Liver (tissue), 8 donors: ENCODE measurements at regions not wholly inside any gene's neighbourhood (a gene's known extent, or its start where the extent isn't known, plus 50 kb on each side); places are given as distances from the start of the nearest gene placed in this dataset.

Source experiments
- DNase-seq: peaks from one replicate; pipeline ENCODE4 v3.0.0-alpha.2; 2017; ENCODE audit warnings: low spot score
- H3K27ac ChIP-seq, 2 donors: one replicate each; pipeline ENCODE4 v1.7.0; 2013; ENCODE audit warnings: inconsistent platforms in 2 of 2, low read length in 2 of 2, control low read depth in 1 of 2, low read depth in 1 of 2, mild to moderate bottlenecking in 1 of 2
- H3K27me3 ChIP-seq, 4 donors: one replicate each; pipeline versions ENCODE4 v1.6.1 to v1.7.0; 2013; ENCODE audit warnings: low read length in 3 of 4, inconsistent platforms in 1 of 4, mild to moderate bottlenecking in 1 of 4, moderate library complexity in 1 of 4; ENCODE audit not compliant: control insufficient read depth in 4 of 4, insufficient read depth in 4 of 4
- H3K36me3 ChIP-seq, 4 donors: one replicate each; pipeline versions ENCODE4 v1.6.1 to v1.7.0; 2013; ENCODE audit warnings: low read length in 3 of 4, mild to moderate bottlenecking in 3 of 4, low read depth in 1 of 4, moderate library complexity in 1 of 4; ENCODE audit not compliant: control insufficient read depth in 4 of 4, insufficient read depth in 3 of 4
- H3K4me1 ChIP-seq, 4 donors: one replicate each; pipeline versions ENCODE4 v1.6.1 to v1.7.0; 2013; ENCODE audit warnings: low read length in 3 of 4, mild to moderate bottlenecking in 3 of 4, moderate library complexity in 1 of 4; ENCODE audit not compliant: control insufficient read depth in 4 of 4, insufficient read depth in 4 of 4
- H3K4me3 ChIP-seq, 3 donors: one replicate each; pipeline versions ENCODE4 v1.6.1 to v1.7.0; 2013; ENCODE audit warnings: low read length in 3 of 3, control low read depth in 1 of 3, low read depth in 1 of 3, mild to moderate bottlenecking in 1 of 3
- H3K9ac ChIP-seq, 2 donors: one replicate each; pipeline ENCODE4 v1.7.0; 2013; ENCODE audit warnings: low read length in 2 of 2, mild to moderate bottlenecking in 2 of 2, moderate library complexity in 2 of 2, control low read depth in 1 of 2, low read depth in 1 of 2
- H3K9me3 ChIP-seq, 4 donors: one replicate each; pipeline versions ENCODE4 v1.6.1 to v1.7.0; 2013; ENCODE audit warnings: low read length in 3 of 4; ENCODE audit not compliant: control insufficient read depth in 4 of 4
- EGR1 ChIP-seq, 2 donors: IDR thresholded peaks; 2 replicates each; pipeline ENCODE4 v1.6.1; 2016 to 2018; ENCODE audit warnings: antibody characterized with exemption in 2 of 2, low read depth in 2 of 2
- FOXA2 ChIP-seq: IDR thresholded peaks from 2 replicates; pipeline ENCODE4 v1.6.1; 2016; ENCODE audit warnings: antibody characterized with exemption
- GABPA ChIP-seq, 2 donors: IDR thresholded peaks in 1 of 2; conservative IDR thresholded peaks in 1 of 2; 2 replicates each; pipeline ENCODE4 v1.6.1; 2016; ENCODE audit warnings: antibody characterized with exemption in 2 of 2, mild to moderate bottlenecking in 1 of 2, moderate library complexity in 1 of 2
- HNF4A ChIP-seq, 2 donors: conservative IDR thresholded peaks; 2 replicates each; pipeline ENCODE4 v1.6.1; 2016; ENCODE audit warnings: antibody characterized with exemption in 2 of 2, mild to moderate bottlenecking in 2 of 2
- HNF4G ChIP-seq: IDR thresholded peaks from 2 replicates; pipeline ENCODE4 v1.6.1; 2016; ENCODE audit warnings: antibody characterized with exemption
- JUND ChIP-seq, 2 donors: IDR thresholded peaks; 2 replicates each; pipeline ENCODE4 v1.6.1; 2016; ENCODE audit warnings: antibody characterized with exemption in 2 of 2
- NR2F2 ChIP-seq: IDR thresholded peaks from 2 replicates; pipeline ENCODE4 v1.6.1; 2016; ENCODE audit warnings: antibody characterized with exemption
- RAD21 ChIP-seq, 2 donors: IDR thresholded peaks; 2 replicates each; pipeline ENCODE4 v1.6.1; 2016; ENCODE audit warnings: antibody characterized with exemption in 2 of 2, mild to moderate bottlenecking in 2 of 2
- RXRA ChIP-seq, 2 donors: IDR thresholded peaks; 2 replicates each; pipeline ENCODE4 v1.6.1; 2017 to 2018; ENCODE audit warnings: antibody characterized with exemption in 2 of 2, mild to moderate bottlenecking in 1 of 2
- TAF1 ChIP-seq: conservative IDR thresholded peaks from 2 replicates; pipeline ENCODE4 v1.6.1; 2016; ENCODE audit warnings: antibody characterized with exemption, mild to moderate bottlenecking
- YY1 ChIP-seq: IDR thresholded peaks from 2 replicates; pipeline ENCODE4 v1.6.1; 2016; ENCODE audit warnings: antibody characterized with exemption, mild to moderate bottlenecking
- WGBS: extraction: QIAGEN DNeasy Blood & Tissue Kit; methylation state at CpG from one replicate; pipeline ENCODE4 v1.1.7; 2013; 5-methylcytosine and 5-hydroxymethylcytosine counted together
- TF ChIP-seq, protein P1 (sequence below): fragments of 150-350 bp; IDR thresholded peaks from 2 replicates; pipeline ENCODE4 v1.5.1; 2017; ENCODE audit warnings: improper control_type of control experiment, low read depth, low read length; ENCODE audit not compliant: missing input control
- TF ChIP-seq, protein P2 (sequence below): IDR thresholded peaks from 2 replicates; pipeline ENCODE4 v1.6.1; 2016; ENCODE audit warnings: antibody characterized with exemption, mild to moderate bottlenecking
- TF ChIP-seq, protein P3 (sequence below): IDR thresholded peaks from 2 replicates; pipeline ENCODE4 v1.6.1; 2016; ENCODE audit warnings: antibody characterized with exemption
- TF ChIP-seq, protein P4 (sequence below): IDR thresholded peaks from 2 replicates; pipeline ENCODE4 v1.6.1; 2016; ENCODE audit warnings: antibody characterized with exemption
- donor health status: healthy.
- donor health status: healthy.
- donor health status: healthy.
- donor health status: healthy.
- donor health status: healthy.

DNA sequence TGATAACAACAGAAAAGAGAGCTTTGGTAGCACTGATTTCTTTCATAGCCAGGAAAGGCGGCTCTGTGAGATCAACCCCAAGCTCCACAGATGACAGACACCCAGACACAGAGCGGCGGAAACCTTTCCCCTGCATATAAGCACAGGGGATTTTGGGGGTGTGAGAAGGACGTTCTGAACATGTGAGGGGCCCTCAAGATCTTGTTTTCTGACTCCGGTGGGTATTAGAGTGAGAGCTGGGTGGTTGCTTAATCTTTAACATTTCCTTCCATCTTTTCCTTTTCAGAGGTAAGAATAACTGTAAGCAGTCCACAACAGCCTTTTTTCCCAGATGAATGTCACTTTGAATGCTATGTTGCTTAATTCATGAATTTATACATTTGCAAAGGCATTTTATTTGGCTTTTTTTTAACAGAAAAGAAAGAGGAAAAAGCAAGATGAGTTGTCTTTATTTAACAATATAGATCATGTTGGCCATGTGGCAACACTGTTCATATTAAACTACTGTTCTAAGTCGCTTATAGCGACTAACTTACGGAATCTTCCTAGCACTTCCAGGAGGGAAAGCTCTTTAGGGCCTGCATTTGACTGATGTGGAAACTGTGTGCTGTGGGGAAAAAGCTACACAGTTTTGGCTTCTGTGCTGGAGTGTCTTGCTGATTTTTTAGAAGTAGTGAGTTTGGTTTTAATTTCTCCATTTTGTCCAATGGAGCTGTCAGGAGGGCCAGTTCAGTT, 80.5 kb upstream of the NAA20 start (continued):
- no peak for TF ChIP-seq EGR1 (IDR thresholded peaks at IDR 0.05; ENCODE audit: low read depth in 2 of 2)
- no peak for TF ChIP-seq RAD21 (IDR thresholded peaks at IDR 0.05)
- TF ChIP-seq JUND (IDR thresholded peaks at IDR 0.05), result no peak
- TF ChIP-seq, protein P1, sequence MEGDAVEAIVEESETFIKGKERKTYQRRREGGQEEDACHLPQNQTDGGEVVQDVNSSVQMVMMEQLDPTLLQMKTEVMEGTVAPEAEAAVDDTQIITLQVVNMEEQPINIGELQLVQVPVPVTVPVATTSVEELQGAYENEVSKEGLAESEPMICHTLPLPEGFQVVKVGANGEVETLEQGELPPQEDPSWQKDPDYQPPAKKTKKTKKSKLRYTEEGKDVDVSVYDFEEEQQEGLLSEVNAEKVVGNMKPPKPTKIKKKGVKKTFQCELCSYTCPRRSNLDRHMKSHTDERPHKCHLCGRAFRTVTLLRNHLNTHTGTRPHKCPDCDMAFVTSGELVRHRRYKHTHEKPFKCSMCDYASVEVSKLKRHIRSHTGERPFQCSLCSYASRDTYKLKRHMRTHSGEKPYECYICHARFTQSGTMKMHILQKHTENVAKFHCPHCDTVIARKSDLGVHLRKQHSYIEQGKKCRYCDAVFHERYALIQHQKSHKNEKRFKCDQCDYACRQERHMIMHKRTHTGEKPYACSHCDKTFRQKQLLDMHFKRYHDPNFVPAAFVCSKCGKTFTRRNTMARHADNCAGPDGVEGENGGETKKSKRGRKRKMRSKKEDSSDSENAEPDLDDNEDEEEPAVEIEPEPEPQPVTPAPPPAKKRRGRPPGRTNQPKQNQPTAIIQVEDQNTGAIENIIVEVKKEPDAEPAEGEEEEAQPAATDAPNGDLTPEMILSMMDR, result no peak

DNA sequence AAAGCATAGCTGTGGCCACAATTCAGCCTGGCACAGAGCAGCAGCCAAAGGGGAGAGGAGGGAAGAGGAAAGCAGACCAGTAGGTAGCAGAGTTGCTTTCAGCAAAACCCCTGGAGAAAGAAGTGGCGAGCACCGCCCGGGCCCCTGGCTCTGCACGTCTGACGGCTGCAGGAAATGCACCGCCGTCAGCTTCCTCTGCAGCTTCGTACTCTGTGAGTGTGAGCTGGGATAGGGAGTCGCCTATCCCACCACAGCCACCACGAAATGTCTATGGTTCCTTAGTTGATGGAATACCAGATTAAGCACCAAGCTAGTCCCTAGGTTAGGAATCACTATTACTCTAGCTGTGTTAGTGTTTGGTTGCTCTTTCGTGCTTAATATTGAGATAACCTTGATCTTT, 79.9 kb upstream of the NAA20 start:
- DNase-seq, result no peak
- Histone ChIP-seq H3K9me3 (no peaks in the 10 kb centered on the region), H3K4me3 (no peak overlapping the region), H3K4me1 (peaks cover 0 to 13% (median 3%) of the 10 kb centered on the region in 4 donors), H3K27me3 (no peaks in the 10 kb centered on the region), H3K36me3 (peaks cover 0 to 3% (median 0%) of the 10 kb centered on the region in 4 donors), H3K9ac (no peak overlapping the region), H3K27ac (no peak overlapping the region)
- TF ChIP-seq JUND (IDR thresholded peaks at IDR 0.05), result no peak
- TF ChIP-seq, protein P2, sequence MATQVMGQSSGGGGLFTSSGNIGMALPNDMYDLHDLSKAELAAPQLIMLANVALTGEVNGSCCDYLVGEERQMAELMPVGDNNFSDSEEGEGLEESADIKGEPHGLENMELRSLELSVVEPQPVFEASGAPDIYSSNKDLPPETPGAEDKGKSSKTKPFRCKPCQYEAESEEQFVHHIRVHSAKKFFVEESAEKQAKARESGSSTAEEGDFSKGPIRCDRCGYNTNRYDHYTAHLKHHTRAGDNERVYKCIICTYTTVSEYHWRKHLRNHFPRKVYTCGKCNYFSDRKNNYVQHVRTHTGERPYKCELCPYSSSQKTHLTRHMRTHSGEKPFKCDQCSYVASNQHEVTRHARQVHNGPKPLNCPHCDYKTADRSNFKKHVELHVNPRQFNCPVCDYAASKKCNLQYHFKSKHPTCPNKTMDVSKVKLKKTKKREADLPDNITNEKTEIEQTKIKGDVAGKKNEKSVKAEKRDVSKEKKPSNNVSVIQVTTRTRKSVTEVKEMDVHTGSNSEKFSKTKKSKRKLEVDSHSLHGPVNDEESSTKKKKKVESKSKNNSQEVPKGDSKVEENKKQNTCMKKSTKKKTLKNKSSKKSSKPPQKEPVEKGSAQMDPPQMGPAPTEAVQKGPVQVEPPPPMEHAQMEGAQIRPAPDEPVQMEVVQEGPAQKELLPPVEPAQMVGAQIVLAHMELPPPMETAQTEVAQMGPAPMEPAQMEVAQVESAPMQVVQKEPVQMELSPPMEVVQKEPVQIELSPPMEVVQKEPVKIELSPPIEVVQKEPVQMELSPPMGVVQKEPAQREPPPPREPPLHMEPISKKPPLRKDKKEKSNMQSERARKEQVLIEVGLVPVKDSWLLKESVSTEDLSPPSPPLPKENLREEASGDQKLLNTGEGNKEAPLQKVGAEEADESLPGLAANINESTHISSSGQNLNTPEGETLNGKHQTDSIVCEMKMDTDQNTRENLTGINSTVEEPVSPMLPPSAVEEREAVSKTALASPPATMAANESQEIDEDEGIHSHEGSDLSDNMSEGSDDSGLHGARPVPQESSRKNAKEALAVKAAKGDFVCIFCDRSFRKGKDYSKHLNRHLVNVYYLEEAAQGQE, result no peak
- TF ChIP-seq, protein P3, sequence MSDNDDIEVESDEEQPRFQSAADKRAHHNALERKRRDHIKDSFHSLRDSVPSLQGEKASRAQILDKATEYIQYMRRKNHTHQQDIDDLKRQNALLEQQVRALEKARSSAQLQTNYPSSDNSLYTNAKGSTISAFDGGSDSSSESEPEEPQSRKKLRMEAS, result no peak
- 67% methylated on average over 11 of the region's 11 CpGs for WGBS

DNA sequence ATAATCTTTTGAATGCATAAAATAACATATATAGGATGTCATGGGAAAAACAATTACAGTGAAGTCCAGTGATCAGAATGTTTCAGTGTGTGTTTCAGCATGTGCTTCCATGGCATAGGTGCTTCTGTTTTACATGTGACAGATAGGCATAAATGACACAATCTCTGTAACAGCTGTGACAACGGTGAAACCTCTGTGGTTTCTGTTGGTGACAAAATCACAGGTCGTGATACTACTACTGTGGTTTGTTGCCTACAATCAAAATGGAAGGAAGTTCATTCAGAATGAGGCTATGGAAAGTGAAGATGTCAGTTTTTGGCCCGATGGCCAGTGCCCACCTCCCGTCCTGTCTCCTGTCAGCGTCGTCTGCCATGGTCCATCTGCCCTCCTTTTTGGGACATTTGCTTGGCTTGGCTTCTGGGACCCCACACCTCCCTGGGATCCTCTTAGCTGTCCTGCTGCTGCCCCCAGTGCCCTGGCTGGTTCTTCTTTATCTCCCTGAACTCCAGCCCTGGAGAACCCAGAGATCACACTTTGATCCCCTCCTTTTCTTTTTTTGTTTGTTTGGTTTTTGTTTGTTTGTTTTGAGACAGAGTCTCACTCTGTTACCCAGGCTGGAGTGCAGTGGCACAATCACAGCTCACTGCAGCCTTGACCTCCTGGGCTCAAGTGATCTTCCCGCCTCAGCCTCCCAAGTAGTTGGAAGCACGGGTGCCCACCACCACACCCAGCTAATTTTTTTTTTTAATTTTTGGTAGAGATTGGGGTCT, 79.3 kb upstream of the NAA20 start:
- peaks cover 0 to 13% (median 3%) of the 10 kb centered on the region in 4 donors for H3K4me1 ChIP-seq
- TF ChIP-seq YY1, result no peak
- no peak for TF ChIP-seq HNF4G
- no peak for TF ChIP-seq FOXA2
- no peak for TF ChIP-seq TAF1
- TF ChIP-seq GABPA (IDR thresholded peaks at IDR 0.05 in 1 of 2, conservative IDR thresholded peaks at IDR 0.05 in 1 of 2), result no peak
- TF ChIP-seq HNF4A (conservative IDR thresholded peaks at IDR 0.05), result no peak
- TF ChIP-seq EGR1 (IDR thresholded peaks at IDR 0.05; ENCODE audit: low read depth in 2 of 2), result no peak
- TF ChIP-seq, protein P1, result no peak
- TF ChIP-seq RXRA (IDR thresholded peaks at IDR 0.05), result no peak
- TF ChIP-seq NR2F2, result no peak
- TF ChIP-seq, protein P2, result no peak
- TF ChIP-seq, protein P4, sequence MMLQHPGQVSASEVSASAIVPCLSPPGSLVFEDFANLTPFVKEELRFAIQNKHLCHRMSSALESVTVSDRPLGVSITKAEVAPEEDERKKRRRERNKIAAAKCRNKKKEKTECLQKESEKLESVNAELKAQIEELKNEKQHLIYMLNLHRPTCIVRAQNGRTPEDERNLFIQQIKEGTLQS, result no peak
- peak overlapping the region in 1 of 2 donors; percentile 13 for H3K27ac ChIP-seq
- no peaks in the 10 kb centered on the region for H3K9me3 ChIP-seq
- H3K9ac ChIP-seq, result no peak overlapping the region
- no peak for DNase-seq
- no peaks in the 10 kb centered on the region for H3K27me3 ChIP-seq
- WGBS, result 72% methylated on average over 8 of the region's 8 CpGs
- H3K4me3 ChIP-seq, result no peak overlapping the region
- peaks cover 0 to 3% (median 0%) of the 10 kb centered on the region in 4 donors for H3K36me3 ChIP-seq
